ENCODE measurements at regions not wholly inside any gene's neighbourhood (a gene's known extent, or its start where the extent isn't known, plus 50 kb on each side); places are given as distances from the start of the nearest gene placed in this dataset.
"Not testable (repeated sequence)": the region's sequence is repeated elsewhere in the genome, so short reads cannot be mapped to it uniquely, and the experiment has no call there.

GRCh38 chr1:143760366-143760765 lies 211.4 kb downstream of the FAM72C start:
- TF ChIP-seq, protein P1, sequence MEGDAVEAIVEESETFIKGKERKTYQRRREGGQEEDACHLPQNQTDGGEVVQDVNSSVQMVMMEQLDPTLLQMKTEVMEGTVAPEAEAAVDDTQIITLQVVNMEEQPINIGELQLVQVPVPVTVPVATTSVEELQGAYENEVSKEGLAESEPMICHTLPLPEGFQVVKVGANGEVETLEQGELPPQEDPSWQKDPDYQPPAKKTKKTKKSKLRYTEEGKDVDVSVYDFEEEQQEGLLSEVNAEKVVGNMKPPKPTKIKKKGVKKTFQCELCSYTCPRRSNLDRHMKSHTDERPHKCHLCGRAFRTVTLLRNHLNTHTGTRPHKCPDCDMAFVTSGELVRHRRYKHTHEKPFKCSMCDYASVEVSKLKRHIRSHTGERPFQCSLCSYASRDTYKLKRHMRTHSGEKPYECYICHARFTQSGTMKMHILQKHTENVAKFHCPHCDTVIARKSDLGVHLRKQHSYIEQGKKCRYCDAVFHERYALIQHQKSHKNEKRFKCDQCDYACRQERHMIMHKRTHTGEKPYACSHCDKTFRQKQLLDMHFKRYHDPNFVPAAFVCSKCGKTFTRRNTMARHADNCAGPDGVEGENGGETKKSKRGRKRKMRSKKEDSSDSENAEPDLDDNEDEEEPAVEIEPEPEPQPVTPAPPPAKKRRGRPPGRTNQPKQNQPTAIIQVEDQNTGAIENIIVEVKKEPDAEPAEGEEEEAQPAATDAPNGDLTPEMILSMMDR (IDR thresholded peaks at IDR 0.05) = not testable (repeated sequence)
- TF ChIP-seq POLR2AphosphoS5 (IDR thresholded peaks at IDR 0.05); POLR2A (IDR thresholded peaks at IDR 0.05; ENCODE audit: low read depth); EP300 (IDR thresholded peaks at IDR 0.05): not testable (repeated sequence)
